H1 (cell line): ENCODE measurements at regions not wholly inside any gene's neighbourhood (a gene's known extent, or its start where the extent isn't known, plus 50 kb on each side); places are given as distances from the start of the nearest gene placed in this dataset.

ENCODE experiments used
- GTF2F1 ChIP-seq: IDR thresholded peaks from 2 replicates; pipeline ENCODE4 v1.6.1; 2012; ENCODE audit warnings: low read depth, low read length, improper control_type of control experiment, borderline replicate concordance
- HDAC6 ChIP-seq: IDR thresholded peaks from one replicate; pipeline ENCODE4 v1.7.1; 2012; ENCODE audit warnings: low read depth, mild to moderate bottlenecking, inconsistent platforms, low read length, moderate library complexity
- RBBP5 ChIP-seq: IDR thresholded peaks from 2 replicates; pipeline ENCODE4 v1.7.1; 2012; ENCODE audit warnings: low read depth, mild to moderate bottlenecking, inconsistent platforms, low read length, moderate library complexity, borderline replicate concordance

- TF ChIP-seq HDAC6 (no peak), RBBP5 (no peak), GTF2F1 (no peak)
These were observed 349.2 kb upstream of the RORB start (continued) for GRCh38 chr9:74147906-74148305.
